C4-2B (cell line): ENCODE measurements at regions not wholly inside any gene's neighbourhood (a gene's known extent, or its start where the extent isn't known, plus 50 kb on each side); places are given as distances from the start of the nearest gene placed in this dataset.

Experiments
- H3K27ac ChIP-seq: fragments of 450-650 bp; 2 replicates; pipeline ENCODE4 v1.5.1; 2017
- ZFX ChIP-seq: fragments of 450-650 bp; IDR thresholded peaks from 2 replicates; pipeline ENCODE4 v1.6.1; 2017
- TF ChIP-seq, protein P1 (sequence below): fragments of 450-650 bp; conservative IDR thresholded peaks from 2 replicates; pipeline ENCODE4 v1.5.1; 2017; ENCODE audit warnings: mild to moderate bottlenecking

DNA sequence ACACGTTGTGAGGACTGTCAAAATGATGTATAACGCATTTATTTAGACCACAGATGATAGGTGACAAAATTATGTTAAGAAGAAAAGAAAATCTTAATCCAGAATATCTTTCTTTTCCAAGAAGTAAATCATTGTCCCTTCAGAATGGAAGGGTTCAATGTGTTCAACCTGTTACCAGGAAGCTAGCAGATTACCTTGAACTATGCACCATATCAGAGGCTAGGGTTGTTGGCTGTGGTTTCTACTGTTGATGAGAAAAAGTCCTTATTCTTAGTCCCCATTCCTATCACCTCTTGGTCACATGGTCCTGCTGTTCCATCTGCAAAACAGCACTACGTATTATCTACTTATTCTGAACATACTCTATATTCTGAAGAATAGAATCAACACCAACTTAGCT lies 339.5 kb upstream of the CADM1 start:
- no peak overlapping the region for H3K27ac ChIP-seq
- TF ChIP-seq ZFX: no peak
- TF ChIP-seq, protein P1, sequence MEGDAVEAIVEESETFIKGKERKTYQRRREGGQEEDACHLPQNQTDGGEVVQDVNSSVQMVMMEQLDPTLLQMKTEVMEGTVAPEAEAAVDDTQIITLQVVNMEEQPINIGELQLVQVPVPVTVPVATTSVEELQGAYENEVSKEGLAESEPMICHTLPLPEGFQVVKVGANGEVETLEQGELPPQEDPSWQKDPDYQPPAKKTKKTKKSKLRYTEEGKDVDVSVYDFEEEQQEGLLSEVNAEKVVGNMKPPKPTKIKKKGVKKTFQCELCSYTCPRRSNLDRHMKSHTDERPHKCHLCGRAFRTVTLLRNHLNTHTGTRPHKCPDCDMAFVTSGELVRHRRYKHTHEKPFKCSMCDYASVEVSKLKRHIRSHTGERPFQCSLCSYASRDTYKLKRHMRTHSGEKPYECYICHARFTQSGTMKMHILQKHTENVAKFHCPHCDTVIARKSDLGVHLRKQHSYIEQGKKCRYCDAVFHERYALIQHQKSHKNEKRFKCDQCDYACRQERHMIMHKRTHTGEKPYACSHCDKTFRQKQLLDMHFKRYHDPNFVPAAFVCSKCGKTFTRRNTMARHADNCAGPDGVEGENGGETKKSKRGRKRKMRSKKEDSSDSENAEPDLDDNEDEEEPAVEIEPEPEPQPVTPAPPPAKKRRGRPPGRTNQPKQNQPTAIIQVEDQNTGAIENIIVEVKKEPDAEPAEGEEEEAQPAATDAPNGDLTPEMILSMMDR: no peak

DNA sequence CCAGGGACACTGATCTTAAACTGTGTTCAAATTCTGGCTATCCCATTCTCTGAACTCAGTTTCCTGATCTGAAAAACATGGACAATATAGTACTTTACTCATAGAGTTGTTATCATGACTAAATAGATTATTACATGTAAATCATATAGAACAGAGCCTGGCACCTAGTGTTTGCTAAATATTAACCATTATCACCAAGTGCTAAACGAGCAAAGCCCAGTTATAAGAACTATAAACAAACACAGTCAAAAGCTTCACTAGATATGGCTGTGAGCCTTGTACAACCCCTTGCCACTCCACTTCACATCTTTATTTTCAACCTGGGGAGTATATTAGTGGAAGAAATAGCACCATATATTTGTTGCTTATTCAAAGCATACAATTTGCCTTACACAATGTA lies 338.9 kb upstream of the CADM1 start:
- H3K27ac ChIP-seq: no peak overlapping the region
- TF ChIP-seq, protein P1: no peak
- TF ChIP-seq ZFX: no peak

DNA sequence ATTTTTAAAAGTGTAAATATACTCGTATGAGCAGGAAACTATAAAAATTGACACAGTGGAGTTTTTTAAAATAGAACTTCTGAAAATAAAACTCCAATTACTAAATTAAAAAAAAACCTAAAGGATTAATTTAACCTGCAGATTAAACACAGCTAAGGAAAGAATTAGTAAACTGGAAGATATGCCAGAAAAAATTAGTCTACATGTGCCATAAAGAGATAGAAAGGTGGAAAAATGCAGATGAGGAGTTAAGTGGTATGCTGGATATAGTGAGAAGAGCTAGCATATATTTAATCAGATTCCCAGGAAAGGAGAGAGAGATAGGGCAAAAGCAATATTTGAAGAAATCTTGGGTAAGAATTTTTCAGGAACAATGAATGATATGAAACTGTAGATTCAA lies 315.8 kb upstream of the CADM1 start:
- no peak for TF ChIP-seq ZFX
- TF ChIP-seq, protein P1: no peak
- no peak overlapping the region for H3K27ac ChIP-seq

DNA sequence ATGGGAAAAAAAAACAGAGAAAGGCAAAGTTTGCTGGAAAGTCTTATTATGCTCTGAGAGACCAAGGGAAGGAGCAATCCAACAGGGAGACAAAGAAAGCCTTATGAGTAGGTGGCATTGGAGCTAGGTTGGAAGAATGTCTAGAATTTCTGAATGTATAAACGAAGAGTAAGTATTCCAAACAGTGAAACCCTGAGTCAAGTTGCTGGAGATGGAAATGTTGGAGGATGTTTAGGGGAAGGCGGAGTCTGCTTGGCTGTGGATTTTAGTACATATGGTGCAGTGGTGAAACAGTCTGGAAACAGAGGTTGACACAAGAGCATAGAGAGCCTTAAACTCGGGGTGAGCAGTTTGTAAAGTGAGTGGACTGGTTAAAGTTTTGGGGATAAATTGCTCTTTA lies 314.8 kb upstream of the CADM1 start:
- H3K27ac ChIP-seq: no peak overlapping the region
- TF ChIP-seq, protein P1: no peak

DNA sequence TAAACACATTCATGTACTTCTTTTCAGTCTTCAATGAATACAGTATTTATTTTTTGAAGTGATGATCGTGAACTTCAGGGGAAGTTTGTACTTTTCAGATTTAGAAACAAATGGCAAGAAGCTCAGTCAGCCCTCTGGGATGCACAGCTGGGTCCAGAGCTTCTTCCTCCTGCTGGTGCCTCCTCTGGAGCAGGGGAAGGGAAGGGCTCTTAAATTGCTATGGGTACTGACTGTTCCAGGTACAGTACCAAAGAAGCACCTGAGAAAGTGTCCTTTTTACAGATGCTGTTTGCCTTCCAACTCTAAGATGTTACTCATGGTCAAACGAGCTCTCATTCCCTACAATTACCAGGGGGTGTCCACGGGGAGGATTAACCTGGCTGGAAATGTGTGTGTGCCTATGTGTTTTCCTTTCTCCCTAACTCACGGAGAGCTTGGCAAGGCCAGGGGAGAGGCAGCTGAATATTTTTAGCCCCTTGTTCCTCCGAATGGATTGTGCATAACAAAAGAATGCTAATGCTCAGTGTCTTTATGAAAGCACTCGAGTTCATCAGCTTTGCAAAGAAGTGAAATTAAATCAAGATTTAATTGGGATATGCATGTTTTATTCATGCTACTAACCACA lies 313.7 kb upstream of the CADM1 start:
- no peak for TF ChIP-seq ZFX
- TF ChIP-seq, protein P1: no peak
- no peak overlapping the region for H3K27ac ChIP-seq

DNA sequence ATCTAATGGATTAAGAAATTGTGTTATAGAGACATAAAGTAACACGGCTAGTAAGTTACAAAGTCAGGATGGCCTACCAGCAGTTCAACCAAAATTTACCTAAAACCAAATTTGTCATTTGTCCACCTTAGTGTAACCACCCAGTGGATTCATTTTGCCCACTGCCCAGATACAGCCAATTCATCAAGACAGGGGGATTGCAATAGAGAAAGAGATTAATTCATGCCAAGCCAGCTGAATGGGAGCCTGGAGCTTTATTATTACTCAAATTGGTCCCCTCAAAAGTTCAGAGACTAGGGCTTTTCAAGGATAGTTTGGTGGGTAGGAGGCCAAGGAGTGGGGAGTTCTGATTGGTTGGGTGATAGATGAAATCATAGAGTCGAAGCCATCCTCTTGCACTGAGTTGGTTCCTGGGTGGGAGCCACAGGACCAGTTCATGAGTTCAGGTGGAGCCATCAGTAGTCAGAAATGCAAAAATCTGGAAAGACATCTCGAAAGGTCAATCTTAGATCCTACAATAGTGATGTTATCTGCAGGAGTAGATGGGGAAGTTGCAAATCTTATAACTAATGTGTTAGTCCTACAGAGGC lies 304.2 kb upstream of the CADM1 start:
- TF ChIP-seq, protein P1: no peak
- no peak for TF ChIP-seq ZFX
- H3K27ac ChIP-seq: no peak overlapping the region

DNA sequence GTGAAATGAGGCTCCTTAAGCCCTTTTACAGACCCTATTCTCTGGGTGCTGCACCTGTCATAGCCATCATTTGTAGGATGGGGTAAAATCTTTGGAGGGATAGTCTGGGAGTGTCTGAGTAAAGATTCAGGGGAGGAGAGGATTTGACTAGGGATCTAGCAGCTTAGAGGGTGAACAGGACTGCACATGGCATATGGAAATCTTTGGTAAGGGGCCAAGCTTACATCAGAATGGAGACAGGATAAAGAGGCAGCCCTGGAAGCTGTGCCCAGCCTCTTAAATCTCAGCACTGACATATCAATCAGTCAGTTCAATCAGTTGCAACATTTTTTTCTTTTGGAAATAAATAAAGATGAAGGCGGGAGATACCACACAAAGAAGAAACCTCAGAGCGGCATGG lies 301.8 kb upstream of the CADM1 start:
- H3K27ac ChIP-seq: no peak overlapping the region
- no peak for TF ChIP-seq ZFX
- TF ChIP-seq, protein P1: no peak
